Dendritic cell treated with granulocyte-macrophage colony-stimulating factor and Interleukin-4, amounts not matched to agents 40 ng/mL and 50 ng/mL, for 4 days (primary cell): ENCODE measurements at regions not wholly inside any gene's neighbourhood (a gene's known extent, or its start where the extent isn't known, plus 50 kb on each side); places are given as distances from the start of the nearest gene placed in this dataset.

Experiments
- H3K27ac Mint-ChIP-seq: one replicate; pipeline ENCODE4 v1.8.0; 2022; ENCODE audit warnings: mild to moderate bottlenecking, mixed read lengths
- H3K27me3 Mint-ChIP-seq: one replicate; pipeline ENCODE4 v1.8.0; 2022; ENCODE audit warnings: mild to moderate bottlenecking, mixed read lengths
- H3K36me3 Mint-ChIP-seq: one replicate; pipeline ENCODE4 v1.8.0; 2022; ENCODE audit warnings: low read depth, mixed read lengths
- H3K4me1 Mint-ChIP-seq: one replicate; pipeline ENCODE4 v1.8.0; 2022; ENCODE audit warnings: low read depth, mixed read lengths
- H3K4me3 Mint-ChIP-seq: one replicate; pipeline ENCODE4 v1.8.0; 2022; ENCODE audit warnings: mild to moderate bottlenecking, moderate library complexity, mixed read lengths
- H3K9me3 Mint-ChIP-seq: one replicate; pipeline ENCODE4 v1.8.0; 2022; ENCODE audit warnings: mixed read lengths
- intact Hi-C: fragments of 100-400 bp; cut with micrococcal nuclease; formaldehyde crosslinking; loops from one replicate; pipeline ENCODE4 v1.15.0; 2022

- H3K9me3 Mint-ChIP-seq: peaks cover 8% of the 10 kb centered on the region
- H3K36me3 Mint-ChIP-seq: no peaks in the 10 kb centered on the region
- no peak overlapping the region for H3K4me3 Mint-ChIP-seq
Measured at GRCh38 chr11:107198490-107199007, 180.3 kb upstream of the GUCY1A2 start.

GRCh38 chr11:107197932-107198331 is 179.7 kb upstream of the GUCY1A2 start:
- Mint-ChIP-seq H3K4me1 (no peaks in the 10 kb centered on the region), H3K9me3 (peaks cover 13% of the 10 kb centered on the region), H3K27ac (no peak overlapping the region), H3K27me3 (no peaks in the 10 kb centered on the region), H3K4me3 (no peak overlapping the region), H3K36me3 (no peaks in the 10 kb centered on the region)
- intact Hi-C loops: no loop called here

More at GRCh38 chr11:107198490-107199007, 180.3 kb upstream of the GUCY1A2 start:
- H3K4me1 Mint-ChIP-seq: no peaks in the 10 kb centered on the region
- intact Hi-C loops: no loop called here
- no peaks in the 10 kb centered on the region for H3K27me3 Mint-ChIP-seq
- H3K27ac Mint-ChIP-seq: no peak overlapping the region

DNA sequence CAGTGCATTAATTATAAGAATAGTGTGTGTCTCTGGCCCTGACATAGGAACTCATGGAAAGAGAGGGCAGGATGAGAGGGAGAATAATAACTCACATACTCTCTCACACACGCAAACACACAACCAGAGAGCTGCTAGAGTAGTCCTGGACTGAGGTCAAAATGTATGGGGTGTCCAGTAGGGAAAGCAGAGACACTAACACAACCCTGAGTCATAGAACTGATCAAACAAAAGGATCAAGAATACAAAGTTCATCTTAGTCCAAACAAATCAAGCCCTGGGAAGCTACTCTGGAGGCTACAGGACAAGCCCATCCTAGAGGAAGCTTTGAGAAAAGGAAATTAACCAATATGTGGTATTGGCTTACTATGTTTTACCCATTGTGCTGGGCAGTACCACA is 178.5 kb upstream of the GUCY1A2 start:
- H3K27ac Mint-ChIP-seq: no peak overlapping the region
- no peaks in the 10 kb centered on the region for H3K27me3 Mint-ChIP-seq
- H3K9me3 Mint-ChIP-seq: peaks cover 25% of the 10 kb centered on the region

DNA sequence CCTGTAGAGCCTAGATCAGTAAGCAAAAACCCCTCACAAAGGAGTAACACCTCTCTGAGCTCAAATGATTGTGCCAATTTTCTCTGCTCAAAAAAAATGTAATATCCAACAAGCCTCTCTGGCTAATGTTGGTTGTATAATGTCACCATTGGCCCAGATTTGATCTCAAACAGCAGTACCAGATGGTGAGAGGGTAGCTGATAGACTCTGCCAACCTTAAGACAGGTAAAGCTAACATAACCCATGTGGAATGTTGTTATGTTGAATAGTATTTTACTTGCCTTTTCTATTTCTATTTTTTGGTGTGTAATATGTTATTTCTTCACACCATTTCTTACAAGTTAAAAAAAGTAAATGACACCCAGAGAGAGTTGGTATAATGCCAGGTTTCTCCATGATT is 166.7 kb upstream of the GUCY1A2 start:
- intact Hi-C loops: no loop called here
- Mint-ChIP-seq H3K4me3 (no peak overlapping the region), H3K4me1 (no peaks in the 10 kb centered on the region), H3K9me3 (no peaks in the 10 kb centered on the region), H3K27me3 (no peaks in the 10 kb centered on the region), H3K27ac (no peak overlapping the region), H3K36me3 (no peaks in the 10 kb centered on the region)

More for the DNA sequence above, 178.5 kb upstream of the GUCY1A2 start:
- Mint-ChIP-seq H3K4me1 (no peaks in the 10 kb centered on the region), H3K4me3 (no peak overlapping the region), H3K36me3 (no peaks in the 10 kb centered on the region)
- intact Hi-C loops: no loop called here

- Mint-ChIP-seq H3K4me1 (no peaks in the 10 kb centered on the region), H3K27ac (no peak overlapping the region), H3K4me3 (no peak overlapping the region), H3K36me3 (no peaks in the 10 kb centered on the region), H3K27me3 (no peaks in the 10 kb centered on the region), H3K9me3 (no peaks in the 10 kb centered on the region)
- intact Hi-C loops: no loop called here
Measured at GRCh38 chr11:107183953-107184352, 165.7 kb upstream of the GUCY1A2 start.

DNA sequence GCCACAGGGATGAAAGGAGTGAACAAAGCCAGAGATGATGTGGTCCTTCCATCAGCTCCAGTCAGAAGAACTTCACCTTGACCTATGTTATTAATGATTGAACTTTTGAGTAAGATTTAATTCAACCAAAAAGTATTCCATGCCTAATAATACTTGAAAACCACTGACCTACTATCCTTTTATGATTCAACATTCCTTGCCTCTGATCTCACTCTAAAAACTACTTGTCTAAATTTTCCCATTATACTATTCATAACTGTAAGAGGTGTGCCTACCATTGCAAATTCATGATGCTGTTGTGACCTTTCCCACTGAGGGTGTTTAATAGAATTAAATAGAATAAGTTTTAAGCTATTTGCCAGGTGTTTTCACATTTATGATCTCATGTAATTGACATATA is 164.7 kb upstream of the GUCY1A2 start:
- intact Hi-C loops: no loop called here
- H3K4me3 Mint-ChIP-seq: no peak overlapping the region
- H3K36me3 Mint-ChIP-seq: no peaks in the 10 kb centered on the region
- H3K9me3 Mint-ChIP-seq: peaks cover 3% of the 10 kb centered on the region
- H3K4me1 Mint-ChIP-seq: no peaks in the 10 kb centered on the region
- H3K27me3 Mint-ChIP-seq: no peaks in the 10 kb centered on the region
- no peak overlapping the region for H3K27ac Mint-ChIP-seq

GRCh38 chr11:107180236-107180635 is 162.0 kb upstream of the GUCY1A2 start:
- H3K27ac Mint-ChIP-seq: no peak overlapping the region
- intact Hi-C loops: no loop called here
- H3K4me3 Mint-ChIP-seq: no peak overlapping the region
- H3K4me1 Mint-ChIP-seq: no peaks in the 10 kb centered on the region
- no peaks in the 10 kb centered on the region for H3K27me3 Mint-ChIP-seq
- no peaks in the 10 kb centered on the region for H3K36me3 Mint-ChIP-seq
- H3K9me3 Mint-ChIP-seq: peaks cover 29% of the 10 kb centered on the region

- H3K36me3 Mint-ChIP-seq: no peaks in the 10 kb centered on the region
- H3K9me3 Mint-ChIP-seq: peaks cover 29% of the 10 kb centered on the region
- no peaks in the 10 kb centered on the region for H3K27me3 Mint-ChIP-seq
- intact Hi-C loops: no loop called here
- no peaks in the 10 kb centered on the region for H3K4me1 Mint-ChIP-seq
- H3K27ac Mint-ChIP-seq: no peak overlapping the region
- no peak overlapping the region for H3K4me3 Mint-ChIP-seq
Measured at GRCh38 chr11:107179829-107180228, 161.6 kb upstream of the GUCY1A2 start.

DNA sequence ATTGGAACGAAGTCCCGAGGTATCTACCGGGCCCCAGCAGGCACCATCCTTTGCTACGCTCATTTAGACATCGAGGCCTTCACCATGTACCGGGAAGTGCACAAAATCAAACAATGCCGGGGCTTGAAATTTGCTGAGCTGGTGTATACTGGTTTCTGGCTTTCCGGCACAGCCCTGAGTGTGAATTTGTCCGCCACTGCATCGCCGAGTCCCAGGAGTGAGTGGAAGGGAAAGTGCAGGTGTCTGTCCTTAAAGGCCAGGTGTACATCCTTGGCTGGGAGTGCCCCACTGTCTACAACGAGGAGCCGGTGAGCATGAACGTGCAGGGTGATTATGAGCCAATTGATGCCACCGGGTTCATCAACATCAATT is 158.8 kb upstream of the GUCY1A2 start:
- no peak overlapping the region for H3K4me3 Mint-ChIP-seq

DNA sequence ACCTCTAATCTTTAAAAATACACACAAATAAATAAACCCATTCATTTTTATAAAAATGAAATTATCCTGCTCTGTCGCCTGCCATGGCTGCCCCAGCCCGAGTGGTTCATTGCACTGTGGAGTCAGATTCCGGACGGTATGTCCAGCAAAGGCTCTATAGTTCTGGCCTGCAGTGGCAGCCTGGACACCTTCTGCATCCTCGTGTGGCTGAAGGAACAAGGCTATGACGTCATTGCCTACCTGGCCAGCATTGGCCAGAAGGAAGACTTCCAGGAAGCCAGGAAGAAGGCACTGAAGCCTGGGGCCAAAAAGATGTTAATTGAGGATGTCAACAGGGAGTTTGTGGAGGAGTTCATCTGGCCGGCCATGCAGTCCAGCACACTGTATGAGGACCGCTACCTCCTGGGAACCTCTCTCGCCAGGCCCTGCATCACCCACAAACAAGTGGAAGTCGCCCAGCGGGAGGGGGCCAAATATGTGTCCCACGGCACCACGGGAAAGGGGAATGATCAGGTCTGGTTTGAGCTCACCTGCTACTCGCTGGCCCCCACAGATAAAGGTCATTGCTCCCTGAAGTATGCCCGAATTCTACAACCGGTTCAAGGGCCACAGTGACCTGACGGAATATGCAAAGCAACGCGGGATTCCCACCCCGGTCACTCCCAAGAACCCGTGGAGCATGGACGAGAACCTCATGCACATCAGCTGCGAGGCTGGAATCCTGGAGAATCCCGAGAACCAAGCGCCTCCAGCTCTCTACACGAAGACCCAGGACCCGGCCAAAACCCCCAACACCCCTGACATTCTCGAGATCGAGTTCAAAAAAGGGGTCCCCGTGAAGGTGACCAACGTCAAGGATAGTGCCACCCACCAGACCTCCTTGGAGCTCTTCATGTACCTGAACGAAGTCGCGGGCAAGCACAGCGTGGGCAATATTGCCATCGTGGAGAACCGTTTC is 158.2 kb upstream of the GUCY1A2 start:
- H3K9me3 Mint-ChIP-seq: peaks cover 29% of the 10 kb centered on the region
- intact Hi-C loops: no loop called here
- H3K27me3 Mint-ChIP-seq: no peaks in the 10 kb centered on the region

More for the DNA sequence above, 158.8 kb upstream of the GUCY1A2 start:
- no peaks in the 10 kb centered on the region for H3K27me3 Mint-ChIP-seq
- no peaks in the 10 kb centered on the region for H3K4me1 Mint-ChIP-seq
- intact Hi-C loops: no loop called here
- H3K9me3 Mint-ChIP-seq: peaks cover 29% of the 10 kb centered on the region
- no peaks in the 10 kb centered on the region for H3K36me3 Mint-ChIP-seq
- H3K27ac Mint-ChIP-seq: no peak overlapping the region

GRCh38 chr11:107174856-107175255 is 156.6 kb upstream of the GUCY1A2 start:
- H3K4me3 Mint-ChIP-seq: no peak overlapping the region
- no peaks in the 10 kb centered on the region for H3K36me3 Mint-ChIP-seq
- peaks cover 37% of the 10 kb centered on the region for H3K9me3 Mint-ChIP-seq

More for the DNA sequence above, 158.2 kb upstream of the GUCY1A2 start:
- Mint-ChIP-seq H3K4me3 (no peak overlapping the region), H3K36me3 (no peaks in the 10 kb centered on the region), H3K27ac (no peak overlapping the region), H3K4me1 (no peaks in the 10 kb centered on the region)

GRCh38 chr11:107172996-107173395 is 154.7 kb upstream of the GUCY1A2 start:
- no peaks in the 10 kb centered on the region for H3K27me3 Mint-ChIP-seq
- H3K36me3 Mint-ChIP-seq: no peaks in the 10 kb centered on the region
- H3K9me3 Mint-ChIP-seq: peaks cover 50% of the 10 kb centered on the region
- H3K4me3 Mint-ChIP-seq: no peak overlapping the region
- intact Hi-C loops: no loop called here
- H3K4me1 Mint-ChIP-seq: no peaks in the 10 kb centered on the region
- no peak overlapping the region for H3K27ac Mint-ChIP-seq

More at GRCh38 chr11:107174856-107175255, 156.6 kb upstream of the GUCY1A2 start:
- intact Hi-C loops: no loop called here
- no peaks in the 10 kb centered on the region for H3K4me1 Mint-ChIP-seq
- H3K27me3 Mint-ChIP-seq: no peaks in the 10 kb centered on the region
- no peak overlapping the region for H3K27ac Mint-ChIP-seq

DNA sequence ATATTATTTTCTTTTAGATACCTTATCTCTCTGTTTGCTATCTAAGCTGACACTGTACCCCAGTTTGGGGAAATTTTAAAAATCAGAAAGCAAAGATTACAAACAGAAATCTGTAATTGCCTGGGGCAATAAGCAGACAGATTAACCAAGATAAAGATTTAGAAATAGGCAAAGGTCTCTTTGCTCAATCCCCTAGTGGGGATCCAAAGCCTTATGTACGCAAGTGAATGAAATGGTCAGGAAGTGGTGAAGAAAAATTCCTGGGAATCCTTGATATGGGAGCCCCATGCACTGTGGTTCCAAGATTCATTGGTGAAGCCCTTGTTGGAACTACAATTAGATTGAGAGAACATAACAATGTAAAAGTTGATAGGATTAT is 139.5 kb upstream of the GUCY1A2 start:
- Mint-ChIP-seq H3K27ac (no peak overlapping the region), H3K4me1 (no peaks in the 10 kb centered on the region), H3K9me3 (peaks cover 9% of the 10 kb centered on the region), H3K4me3 (no peak overlapping the region), H3K27me3 (no peaks in the 10 kb centered on the region), H3K36me3 (no peaks in the 10 kb centered on the region)
- intact Hi-C loops: no loop called here

DNA sequence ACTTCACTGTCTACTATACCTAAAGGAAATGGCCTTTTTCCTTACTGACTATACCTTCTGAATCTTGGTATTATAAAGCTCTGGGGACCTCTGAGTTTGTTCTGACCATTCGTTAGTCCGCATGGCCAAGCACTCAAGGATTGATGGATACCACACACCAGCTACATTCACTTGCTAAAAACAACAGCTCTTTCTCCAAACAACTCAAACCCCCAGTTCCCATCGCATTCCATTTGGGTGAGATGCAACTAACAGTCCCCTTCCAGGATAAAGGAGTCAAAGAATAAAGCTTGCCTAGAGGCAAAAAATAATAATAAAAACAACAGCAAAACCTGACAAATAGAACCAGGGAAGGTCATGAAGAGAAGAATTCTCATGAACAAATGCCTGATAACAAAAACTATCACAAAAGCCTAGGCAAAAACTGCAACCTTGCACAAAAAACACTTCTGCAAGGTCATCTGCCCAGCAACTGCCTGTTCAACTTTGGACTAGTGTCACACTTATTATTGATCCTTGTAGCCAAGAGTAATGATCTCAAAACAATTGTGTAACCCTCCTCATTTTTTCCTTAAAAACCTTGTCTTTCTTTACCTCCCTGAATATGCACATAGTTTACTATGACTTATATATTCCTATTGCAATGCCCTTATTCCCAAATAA is 139.0 kb upstream of the GUCY1A2 start:
- no peak overlapping the region for H3K27ac Mint-ChIP-seq
- H3K4me3 Mint-ChIP-seq: no peak overlapping the region
- intact Hi-C loops: no loop called here
- H3K4me1 Mint-ChIP-seq: no peaks in the 10 kb centered on the region
- H3K36me3 Mint-ChIP-seq: no peaks in the 10 kb centered on the region
- H3K27me3 Mint-ChIP-seq: no peaks in the 10 kb centered on the region
- peaks cover 9% of the 10 kb centered on the region for H3K9me3 Mint-ChIP-seq
